ENCODE measurements at regions not wholly inside any gene's neighbourhood (a gene's known extent, or its start where the extent isn't known, plus 50 kb on each side); places are given as distances from the start of the nearest gene placed in this dataset.

DNA sequence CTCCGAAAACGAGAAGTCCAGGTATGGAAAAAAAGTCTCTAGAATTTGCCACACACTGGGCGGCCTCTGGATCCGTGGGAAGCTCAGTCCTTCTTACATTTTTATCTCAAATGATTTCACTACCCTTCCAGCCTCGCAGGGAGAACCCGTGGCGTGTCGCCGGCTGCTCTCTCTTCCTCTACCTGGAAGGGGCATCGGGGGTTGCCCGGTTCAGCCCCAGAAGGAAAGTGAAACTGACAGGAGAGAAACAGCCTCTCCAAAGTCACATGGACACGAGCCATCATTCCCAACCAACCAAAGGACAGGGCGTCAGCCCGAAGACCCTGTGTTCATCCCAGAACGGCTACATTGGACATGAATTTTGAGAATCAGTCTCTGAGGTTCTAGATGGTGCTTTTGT is 182.5 kb downstream of the ADSS2 start:
- DNase-seq, result no peak

DNA sequence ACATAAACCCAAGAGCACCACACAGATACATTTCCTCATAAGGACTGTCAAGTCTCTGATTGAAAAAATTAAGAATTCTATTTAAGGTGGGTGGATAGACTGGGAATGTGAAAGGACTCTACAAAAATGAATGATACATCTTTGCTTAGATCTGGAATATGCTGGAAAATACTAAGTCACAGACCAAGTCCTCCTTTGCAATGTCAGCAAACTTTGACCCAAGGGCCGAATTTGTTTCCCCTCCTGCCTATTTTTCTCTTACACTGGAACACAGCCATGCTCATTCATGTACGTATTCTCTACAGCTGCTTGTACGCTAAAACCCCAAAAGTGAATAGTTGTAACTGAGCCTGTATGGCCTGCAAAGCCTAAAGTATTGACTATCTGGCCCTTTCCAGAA is 180.7 kb downstream of the ADSS2 start:
- no peak for DNase-seq

GRCh38 chr1:244271691-244272308 is 179.9 kb downstream of the ADSS2 start:
- DNase-seq, result no peak

GRCh38 chr1:244272471-244273261 is 179.0 kb downstream of the ADSS2 start:
- peak; percentile 81 to 91 (median 88) for DNase-seq

DNA sequence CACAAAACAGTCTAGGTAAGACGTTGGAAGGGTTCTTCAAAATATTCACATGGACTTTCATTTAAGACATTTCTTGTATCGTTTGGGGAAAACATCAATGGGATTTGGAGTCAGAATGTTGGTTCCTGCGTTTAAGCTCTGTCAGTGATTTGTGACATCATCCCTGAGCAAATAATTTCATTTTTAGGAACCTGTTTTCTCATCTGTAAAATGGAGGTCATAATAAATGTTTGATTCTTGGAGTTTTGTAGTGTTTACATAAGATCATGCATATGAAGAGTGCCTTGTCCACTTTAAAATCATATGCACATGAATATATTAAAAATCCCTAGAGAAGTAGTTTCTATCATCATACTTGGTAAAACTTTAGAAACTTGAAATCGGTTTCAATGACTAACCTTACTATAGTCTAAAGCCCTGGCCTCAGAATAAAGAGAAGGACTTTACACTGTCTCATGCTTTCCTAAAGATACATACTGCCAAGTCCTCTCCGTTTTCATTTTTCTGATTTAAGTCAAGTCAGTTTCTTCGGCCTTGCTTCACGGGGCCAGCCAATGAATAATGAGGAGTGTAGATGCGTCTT is 178.4 kb downstream of the ADSS2 start:
- DNase-seq, result no peak

- DNase-seq, result peak; percentile 64 to 75 (median 70)
Measured at GRCh38 chr1:244273845-244274619, 177.7 kb downstream of the ADSS2 start.

- DNase-seq, result no peak
Measured at GRCh38 chr1:244276646-244277045, 175.1 kb downstream of the ADSS2 start.

DNA sequence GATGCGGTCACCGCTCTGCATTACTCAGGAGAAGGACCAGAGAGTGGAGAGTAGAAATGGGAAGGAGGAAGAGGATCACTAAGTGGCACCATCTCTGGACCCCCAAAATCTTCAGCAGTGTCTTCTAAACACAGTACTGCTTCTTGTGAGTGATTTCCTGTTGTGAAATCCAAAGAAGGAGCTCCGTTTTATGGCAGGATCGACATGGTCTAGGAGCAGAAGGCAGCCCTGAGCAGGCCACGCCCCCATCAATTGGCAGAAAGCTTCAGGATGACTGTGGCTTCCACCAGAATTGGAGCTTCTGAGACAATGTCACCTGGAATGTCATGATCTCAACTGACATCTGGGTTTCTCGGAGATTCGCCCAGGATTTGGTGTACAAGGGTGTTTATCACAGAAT is 171.5 kb downstream of the ADSS2 start:
- no peak for DNase-seq

- no peak for DNase-seq
Measured at GRCh38 chr1:244280859-244281258, 170.8 kb downstream of the ADSS2 start.

DNA sequence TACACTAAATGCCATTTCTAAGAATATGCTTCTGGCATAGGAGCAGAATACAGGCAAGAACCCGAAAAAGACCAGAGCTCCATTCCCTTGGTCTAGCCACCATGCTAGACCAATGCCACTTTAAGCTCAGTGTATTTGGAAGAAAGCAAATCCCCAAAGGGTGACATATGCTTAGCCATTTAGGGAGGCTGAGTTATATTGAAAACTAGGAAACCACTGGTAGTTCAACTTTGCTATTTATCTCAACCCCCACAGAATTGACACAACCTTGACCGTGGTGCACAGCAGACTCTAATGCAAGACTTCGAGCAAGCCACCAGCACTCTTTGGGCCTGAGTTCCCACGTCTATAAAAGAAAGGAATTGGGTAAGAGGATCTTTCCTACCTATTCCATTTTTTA is 167.9 kb downstream of the ADSS2 start:
- no peak for DNase-seq

- DNase-seq, result no peak
Measured at GRCh38 chr1:244284641-244285156, 167.0 kb downstream of the ADSS2 start.

- DNase-seq, result no peak
Measured at GRCh38 chr1:244286341-244286740, 165.4 kb downstream of the ADSS2 start.

DNA sequence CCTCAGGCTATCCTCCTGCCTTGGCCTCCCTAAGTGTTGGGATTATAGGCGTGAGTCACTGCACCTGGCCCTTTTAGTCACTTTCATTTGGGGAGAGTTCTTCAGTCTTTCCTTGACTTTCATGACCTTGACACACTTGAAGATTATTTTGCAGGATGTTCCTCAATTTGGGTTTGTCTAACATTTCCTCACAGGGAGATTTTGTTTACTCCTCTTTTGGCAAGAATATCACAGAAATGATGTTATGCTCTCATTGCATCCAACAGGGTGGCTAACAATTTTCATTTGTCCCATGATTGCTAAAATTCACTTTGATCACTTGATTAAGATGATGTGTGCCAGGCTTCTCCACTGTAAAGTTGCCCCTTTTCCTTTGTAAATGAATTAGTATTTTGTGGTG is 164.0 kb downstream of the ADSS2 start:
- DNase-seq, result peak in 1 of 4 experiments; percentile 29

GRCh38 chr1:244288663-244289062 is 163.0 kb downstream of the ADSS2 start:
- DNase-seq, result no peak

- DNase-seq, result no peak
Measured at GRCh38 chr1:244289991-244290785, 161.5 kb downstream of the ADSS2 start.

GRCh38 chr1:244291236-244292201 is 160.2 kb downstream of the ADSS2 start:
- peak in 2 of 4 experiments; percentile 33 to 49 for DNase-seq

- DNase-seq, result peak in 1 of 4 experiments; percentile 16
Measured at GRCh38 chr1:244294599-244295224, 157.0 kb downstream of the ADSS2 start.

DNA sequence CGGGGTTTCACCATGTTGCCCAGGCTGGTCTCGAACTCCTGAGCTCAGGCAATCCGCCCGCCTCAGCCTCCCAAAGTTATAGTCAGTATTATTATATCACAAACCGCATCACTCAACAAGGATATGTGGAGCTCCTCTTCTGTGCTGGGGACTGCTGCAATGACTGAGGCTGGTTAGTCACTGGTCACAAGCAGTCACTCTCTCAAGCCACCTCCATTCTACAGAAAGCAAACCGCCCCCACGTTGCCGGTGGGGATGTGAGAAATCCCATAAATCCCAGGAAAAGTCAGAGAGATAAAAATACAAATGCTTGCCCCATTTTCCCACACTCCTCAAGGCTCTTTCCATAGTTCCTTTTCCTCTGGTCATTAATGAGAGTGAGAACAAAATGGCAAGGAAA is 155.7 kb downstream of the ADSS2 start:
- DNase-seq, result peak; percentile 79 to 89 (median 86)

DNA sequence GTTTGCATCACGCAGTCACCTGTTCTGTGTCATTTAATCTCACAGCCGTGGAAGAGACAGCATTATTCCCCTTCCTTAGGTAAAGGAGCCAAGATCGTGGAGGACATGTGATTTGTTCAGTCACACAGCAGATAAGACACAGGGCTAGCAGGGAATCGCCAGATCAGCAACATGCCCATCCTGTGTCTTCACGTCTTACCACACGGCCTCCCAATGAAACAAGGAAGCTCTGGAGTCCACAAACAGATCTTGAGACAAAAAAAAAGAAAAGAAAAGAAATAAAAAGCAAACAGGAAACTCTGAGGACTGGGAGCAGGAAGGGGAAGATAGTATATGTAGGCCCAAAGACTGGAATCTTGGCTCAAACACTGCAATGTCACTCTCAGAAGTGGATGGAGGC is 155.3 kb downstream of the ADSS2 start:
- peak; percentile 73 to 90 (median 86) for DNase-seq

DNA sequence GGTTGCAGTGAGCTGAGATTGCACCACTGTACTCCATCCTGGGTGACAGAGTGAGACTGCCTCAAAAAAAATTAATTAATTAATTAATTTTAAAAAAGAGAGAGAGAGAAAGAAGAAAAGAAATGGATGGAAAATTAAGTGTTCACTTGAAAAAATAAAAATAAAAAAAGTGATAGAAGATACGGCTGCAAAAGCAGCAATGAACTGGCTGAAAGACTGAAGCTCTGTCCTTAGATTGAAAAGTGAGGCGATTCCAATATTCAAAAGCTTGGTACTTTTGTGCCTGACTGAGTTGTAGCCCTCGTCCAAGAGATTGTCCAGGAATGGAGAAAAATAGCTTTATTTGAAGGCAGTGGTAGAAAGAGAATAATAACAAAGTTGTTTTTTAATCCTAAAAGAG is 154.6 kb downstream of the ADSS2 start:
- DNase-seq, result no peak
